HepG2 (cell line): ENCODE measurements at regions not wholly inside any gene's neighbourhood (a gene's known extent, or its start where the extent isn't known, plus 50 kb on each side); places are given as distances from the start of the nearest gene placed in this dataset.

ENCODE experiments used
- ATAC-seq: fragments of 200-7000 bp; cut with Tn5 transposase; 3 replicates; pipeline ENCODE4 v1.9.1; 2020; ENCODE audit warnings: mild to moderate bottlenecking, moderate library complexity
- BruUV-seq: library from RNA; stranded (reverse); fragments of 400-500 nt; replicated peaks from 2 replicates; lab custom pipeline; 2021; lab: Mats Ljungman, UMichigan
- CTCF ChIA-PET: fragments of 300-600 bp; formaldehyde crosslinking; extraction: SDS; loops from one replicate; lab custom pipeline; 2021; ENCODE audit warnings: low total read pairs, inconsistent platforms, low intra/inter-chr PET ratio; lab: Yijun Ruan, JAX
- POLR2A ChIA-PET: fragments of 350-600 bp; sonication (Branson Sonifier 250); formaldehyde crosslinking; loops from one replicate; lab custom pipeline; 2020; ENCODE audit warnings: antibody characterized with exemption, inconsistent platforms; lab: Yijun Ruan, JAX
- DNase-seq: peaks from one replicate; pipeline ENCODE4 v3.0.0-alpha.2; 2015; ENCODE audit warnings: low spot score
- FAIRE-seq: peaks from 3 replicates; lab custom pipeline; 2011; peaks lifted over from hg19 to GRCh38; lab: Jason Lieb, UNC
- H2AFZ ChIP-seq: one replicate; pipeline ENCODE4 v1.6.1; 2011; ENCODE audit warnings: low read length, inconsistent platforms
- H3K27ac ChIP-seq: fragments of 300-600 bp; 3 replicates; pipeline ENCODE4 v1.8.0; 2011; ENCODE audit warnings: mixed run types, mild to moderate bottlenecking, mixed read lengths, low read length, inconsistent platforms; ENCODE audit not compliant: insufficient read depth; ENCODE audit errors: extremely low read length
- H3K27me3 ChIP-seq, 2 experiments: fragments of 200-600 bp in 1 of 2; 2 replicates in 1 of 2; 3 replicates in 1 of 2; pipeline versions ENCODE4 v1.6.0 to v1.8.0; 2011; ENCODE audit warnings: low read length in 2 of 2, mild to moderate bottlenecking in 2 of 2, moderate library complexity in 2 of 2, inconsistent platforms in 1 of 2; ENCODE audit not compliant: insufficient read depth in 2 of 2, control insufficient read depth in 1 of 2
- H3K36me3 ChIP-seq, 2 experiments: fragments of 200-600 bp in 1 of 2; replicated peaks in 1 of 2; 2 replicates in 1 of 2; 3 replicates in 1 of 2; pipeline versions ENCODE4 v1.5.1 to v1.8.0; 2011; ENCODE audit warnings: low read length in 2 of 2, inconsistent platforms in 1 of 2; ENCODE audit not compliant: insufficient read depth in 2 of 2, control insufficient read depth in 1 of 2
- H3K4me1 ChIP-seq: 2 replicates; pipeline ENCODE4 v1.5.1; 2012; ENCODE audit warnings: low read length, inconsistent platforms; ENCODE audit not compliant: insufficient read depth
- H3K4me2 ChIP-seq: 2 replicates; pipeline ENCODE4 v1.6.0; 2011; ENCODE audit warnings: low read depth, low read length, inconsistent platforms
- H3K4me3 ChIP-seq, 3 experiments: fragments of 200-600 bp in 1 of 3; sonication (generic), shearing (Covaris generic) in 1 of 3; replicated peaks in 1 of 3; 2 replicates each; pipeline ENCODE4 v1.5.1; 2011 to 2016; ENCODE audit warnings: low read length in 3 of 3, inconsistent platforms in 2 of 3, low read depth in 2 of 3, mild to moderate bottlenecking in 2 of 3, control low read depth in 1 of 3, mixed read lengths in 1 of 3; ENCODE audit not compliant: insufficient read depth in 1 of 3
- H3K79me2 ChIP-seq: one replicate; pipeline ENCODE4 v1.6.1; 2011; ENCODE audit warnings: low read length, inconsistent platforms; ENCODE audit not compliant: insufficient read depth
- H3K9ac ChIP-seq: 2 replicates; pipeline ENCODE4 v1.6.0; 2011; ENCODE audit warnings: mild to moderate bottlenecking, low read depth, low read length, inconsistent platforms; ENCODE audit not compliant: insufficient read depth
- H3K9me3 ChIP-seq: 2 replicates; pipeline ENCODE4 v1.5.1; 2012; ENCODE audit warnings: mild to moderate bottlenecking, low read length
- H4K20me1 ChIP-seq: 2 replicates; pipeline ENCODE4 v1.6.0; 2011; ENCODE audit warnings: inconsistent platforms, mild to moderate bottlenecking, low read length, moderate library complexity; ENCODE audit not compliant: insufficient read depth
- RAD21 ChIP-seq: fragments of 450-650 bp; formaldehyde crosslinking; IDR thresholded peaks from 2 replicates; pipeline ENCODE4 v1.5.0; 2020; ENCODE audit warnings: mild to moderate bottlenecking
- RBM39 ChIP-seq: fragments of 200-400 bp; formaldehyde crosslinking; IDR thresholded peaks from one replicate; pipeline ENCODE4 v1.6.1; 2018; ENCODE audit warnings: antibody characterized with exemption, mild to moderate bottlenecking, low read depth, low read length; ENCODE audit not compliant: poor library complexity, severe bottlenecking
- SMARCC2 ChIP-seq: fragments of 450-650 bp; IDR thresholded peaks from 2 replicates; pipeline ENCODE4 v1.6.1; 2017; ENCODE audit warnings: antibody characterized with exemption, mild to moderate bottlenecking
- SYNCRIP ChIP-seq: fragments of 200-400 bp; formaldehyde crosslinking; IDR thresholded peaks from 2 replicates; pipeline ENCODE4 v1.6.1; 2018; ENCODE audit warnings: mild to moderate bottlenecking, low read depth, low read length; ENCODE audit not compliant: insufficient read depth
- ZFY ChIP-seq: sonication (generic); formaldehyde crosslinking; IDR thresholded peaks from 2 replicates; pipeline ENCODE4 v1.4.0; 2020; ENCODE audit warnings: missing genetic modification reagents
- ZNF44 ChIP-seq: sonication (generic); formaldehyde crosslinking; IDR thresholded peaks from 2 replicates; pipeline ENCODE4 v1.5.1; 2020; ENCODE audit warnings: mild to moderate bottlenecking, missing genetic modification reagents
- ZNF709 ChIP-seq: sonication (generic); formaldehyde crosslinking; IDR thresholded peaks from 2 replicates; pipeline ENCODE4 v1.5.0; 2020; ENCODE audit warnings: mild to moderate bottlenecking, missing genetic modification reagents
- ZNF776 ChIP-seq: sonication (generic); formaldehyde crosslinking; IDR thresholded peaks from 2 replicates; pipeline ENCODE4 v1.4.0; 2020; ENCODE audit warnings: mild to moderate bottlenecking, missing genetic modification reagents
- WGBS: methylation state at CpG from one replicate; pipeline ENCODE4 v1.1.6; 2017; ENCODE audit warnings: low lambda C conversion rate; 5-methylcytosine and 5-hydroxymethylcytosine counted together
- in situ Hi-C: cut with HindIII; loops from 2 replicates; pipeline ENCODE4 v1.10.0; 2017; ENCODE audit warnings: low pct_unique_long_range_greater_than_20kb; ENCODE audit not compliant: extremely low pct_ligation_motif_present
- intact Hi-C: fragments of 100-400 bp; cut with micrococcal nuclease; formaldehyde crosslinking; loops from one replicate; pipeline ENCODE4 v1.10.0; 2022; ENCODE audit not compliant: unreplicated experiment

DNA sequence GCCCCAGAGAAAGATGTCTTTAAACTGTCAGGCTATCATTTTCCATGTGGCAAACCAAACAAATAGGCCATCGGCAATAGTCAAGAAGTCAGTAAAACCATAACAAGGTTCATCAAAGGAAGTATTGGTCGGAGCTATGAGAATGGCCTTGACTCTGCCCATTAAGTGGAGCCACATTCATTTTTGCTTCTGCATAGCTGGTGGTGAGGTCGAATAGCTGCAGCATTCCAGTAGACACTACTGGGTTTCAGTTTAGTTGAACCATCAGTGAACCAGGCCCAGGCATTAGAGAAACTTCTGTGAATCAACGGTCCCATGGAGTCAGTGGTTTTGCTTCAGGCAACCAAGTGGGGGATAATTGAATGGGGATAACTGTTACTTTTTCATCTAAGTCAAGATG, 92.0 kb upstream of the MED14 start:
- Histone ChIP-seq H3K27ac (peak overlapping the region; percentile 87), H3K4me3 (peak overlapping the region in 1 of 3 experiments; percentile 31; a peak in 1 of 6 replicates), H3K79me2 (no peaks in the 10 kb centered on the region), H3K9ac (peak overlapping the region; percentile 57), H3K4me1 (peaks cover 37% of the 10 kb centered on the region), H3K36me3 (no peaks in the 10 kb centered on the region), H2AFZ (no peak overlapping the region), H3K9me3 (no peaks in the 10 kb centered on the region), H3K27me3 (no peaks in the 10 kb centered on the region), H3K4me2 (peak overlapping the region; percentile 63), H4K20me1 (no peaks in the 10 kb centered on the region)
- intact Hi-C loops = no loop called here
- in situ Hi-C loops = no loop called here
- TSS peak; percentile 91 for BruUV-seq
- WGBS = no CpG with 5 or more reads among the region's 4 CpGs
- ATAC-seq = no peak
- FAIRE-seq = no peak
- TF ChIP-seq ZNF709 (CRISPR knock-in tag) (0 out of 2 replicates have a peak, but pooled peaks have one; percentile 12), RBM39 (no peak)
- CTCF ChIA-PET = no interaction called here
- DNase-seq = no peak
- POLR2A ChIA-PET = interaction anchor here (1.2 kb wide), 1 partner anchor 14 kb away, joined by 4 read pairs; no protein-coding TSS in a partner anchor

DNA sequence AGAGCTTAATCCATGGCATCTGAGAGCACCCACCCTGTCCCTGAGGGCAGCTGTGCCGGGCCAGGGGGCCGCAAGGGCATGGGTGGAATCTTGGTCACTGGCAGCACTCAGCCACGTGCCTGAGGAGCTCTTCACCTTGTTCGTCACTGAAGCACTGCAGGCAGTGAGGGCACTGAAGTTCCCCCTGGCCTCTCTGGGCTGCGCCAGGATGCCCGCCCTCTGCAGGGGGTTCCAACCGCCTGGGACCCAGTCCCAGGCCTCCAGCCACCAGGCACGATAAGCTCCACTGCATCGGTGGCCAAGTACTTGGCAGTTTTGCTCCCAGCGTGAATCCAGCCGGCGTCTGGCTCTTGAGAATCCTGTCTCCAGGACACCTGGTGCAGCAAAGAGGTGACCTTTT, 96.4 kb upstream of the MED14 start:
- CTCF ChIA-PET = no interaction called here
- FAIRE-seq = no peak
- Histone ChIP-seq H3K9me3 (no peaks in the 10 kb centered on the region), H3K36me3 (no peaks in the 10 kb centered on the region), H3K4me3 (no peak overlapping the region), H3K27me3 (no peaks in the 10 kb centered on the region), H4K20me1 (no peaks in the 10 kb centered on the region), H3K9ac (no peak overlapping the region)
- no peak for DNase-seq
- in situ Hi-C loops (no loop called here), intact Hi-C loops (no loop called here)
- no TSS peak for BruUV-seq
- no peak for TF ChIP-seq ZNF776 (CRISPR knock-in tag)
- TF ChIP-seq ZFY = no peak
- no peak for TF ChIP-seq SMARCC2
- TF ChIP-seq ZNF44 (CRISPR knock-in tag) = no peak
- no peak for TF ChIP-seq SYNCRIP
- TF ChIP-seq RAD21 (CRISPR knock-in tag) = no peak
- TF ChIP-seq, all 625 proteins: peak for 0
- POLR2A ChIA-PET = no interaction called here
- Histone ChIP-seq H3K79me2 (no peaks in the 10 kb centered on the region), H2AFZ (no peak overlapping the region), H3K27ac (no peak overlapping the region), H3K4me1 (peaks cover 18% of the 10 kb centered on the region), H3K4me2 (no peak overlapping the region)
- no peak for ATAC-seq
- no CpG with 5 or more reads among the region's 12 CpGs for WGBS
